OCI-LY3 (cell line): ENCODE measurements at regions not wholly inside any gene's neighbourhood (a gene's known extent, or its start where the extent isn't known, plus 50 kb on each side); places are given as distances from the start of the nearest gene placed in this dataset.
"Not testable (repeated sequence)": the region's sequence is repeated elsewhere in the genome, so short reads cannot be mapped to it uniquely, and the experiment has no call there.

ENCODE experiments used
- H2AFZ ChIP-seq: fragments of 200-600, 300-600 bp; shearing (Covaris generic); 2 replicates; pipeline ENCODE4 v1.6.0; 2014; ENCODE audit warnings: antibody characterized with exemption, low read depth, low read length
- H3K27ac ChIP-seq: fragments of 200-600, 300-600 bp; sonication (generic); 2 replicates; pipeline ENCODE4 v1.5.1; 2014; ENCODE audit warnings: mild to moderate bottlenecking, low read length, moderate library complexity, mixed read lengths
- H3K27me3 ChIP-seq: fragments of 200-600, 300-600 bp; sonication (generic); 2 replicates; pipeline ENCODE4 v1.6.1; 2014; ENCODE audit warnings: low read depth, low read length, mixed read lengths
- H3K36me3 ChIP-seq: fragments of 200-600, 300-600 bp; sonication (generic); replicated peaks from 2 replicates; pipeline ENCODE3; 2014; ENCODE audit warnings: low read depth, low read length, mixed read lengths
- H3K4me1 ChIP-seq: fragments of 300-600, 200-600 bp; sonication (generic); 2 replicates; pipeline ENCODE4 v1.6.1; 2014; ENCODE audit warnings: low read length, mixed read lengths
- H3K4me2 ChIP-seq: fragments of 200-600, 300-600 bp; sonication (generic); 2 replicates; pipeline ENCODE4 v1.6.1; 2014; ENCODE audit warnings: low read length, mixed read lengths
- H3K4me3 ChIP-seq: fragments of 300-600, 200-600 bp; sonication (generic); 2 replicates; pipeline ENCODE4 v1.5.1; 2014; ENCODE audit warnings: antibody characterized with exemption, mild to moderate bottlenecking, low read length, moderate library complexity
- H3K79me2 ChIP-seq: fragments of 300-600, 200-600 bp; shearing (Covaris generic); 2 replicates; pipeline ENCODE4 v1.6.1; 2014; ENCODE audit warnings: mild to moderate bottlenecking, low read length, mixed read lengths
- H3K9ac ChIP-seq: fragments of 300-600, 200-600 bp; shearing (Covaris generic); 2 replicates; pipeline ENCODE4 v1.6.0; 2014; ENCODE audit warnings: mild to moderate bottlenecking, low read length, moderate library complexity
- H3K9me3 ChIP-seq: fragments of 200-600, 300-600 bp; shearing (Covaris generic); 2 replicates; pipeline ENCODE4 v1.6.1; 2014; ENCODE audit warnings: low read length, mixed read lengths; ENCODE audit not compliant: insufficient read depth
- H4K20me1 ChIP-seq: fragments of 200-600, 300-600 bp; sonication (generic); 2 replicates; pipeline ENCODE4 v1.6.1; 2016; ENCODE audit warnings: low read length, mixed read lengths; ENCODE audit not compliant: insufficient read depth
- CTCF ChIP-seq: fragments of 200-600, 300-600 bp; sonication (generic); IDR thresholded peaks from 2 replicates; pipeline ENCODE4 v1.5.1; 2014; ENCODE audit warnings: antibody characterized with exemption, low read length, low read depth
- EZH2phosphoT487 ChIP-seq: fragments of 200-600 bp; shearing (Covaris generic); IDR thresholded peaks from 2 replicates; pipeline ENCODE4 v1.6.1; 2018; ENCODE audit warnings: antibody characterized with exemption, mixed run types, low read depth

GRCh38 chr3:177657243-177657642 is 460.0 kb upstream of the TBL1XR1 start:
- Histone ChIP-seq H4K20me1 (no peaks in the 10 kb centered on the region), H2AFZ (no peak overlapping the region), H3K79me2 (no peaks in the 10 kb centered on the region), H3K27ac (no peak overlapping the region), H3K4me2 (no peak overlapping the region), H3K27me3 (no peaks in the 10 kb centered on the region), H3K9ac (no peak overlapping the region), H3K4me1 (no peaks in the 10 kb centered on the region), H3K4me3 (no peak overlapping the region), H3K36me3 (no peaks in the 10 kb centered on the region), H3K9me3 (no peaks in the 10 kb centered on the region)
- no peak for TF ChIP-seq EZH2phosphoT487

GRCh38 chr3:177658354-177658753 is 461.1 kb upstream of the TBL1XR1 start:
- Histone ChIP-seq H2AFZ (no peak overlapping the region), H3K4me2 (no peak overlapping the region), H3K9me3 (no peaks in the 10 kb centered on the region), H4K20me1 (no peaks in the 10 kb centered on the region), H3K36me3 (no peaks in the 10 kb centered on the region), H3K4me1 (no peaks in the 10 kb centered on the region), H3K27me3 (no peaks in the 10 kb centered on the region), H3K27ac (no peak overlapping the region), H3K79me2 (no peaks in the 10 kb centered on the region), H3K4me3 (no peak overlapping the region), H3K9ac (no peak overlapping the region)
- TF ChIP-seq CTCF (no peak), EZH2phosphoT487 (no peak)

- peak overlapping the region; percentile 55 for H3K9ac ChIP-seq
- peak overlapping the region; percentile 20 for H3K27ac ChIP-seq
- H3K4me2 ChIP-seq = peak overlapping the region; percentile 61
- H3K36me3 ChIP-seq, H4K20me1 ChIP-seq, H3K79me2 ChIP-seq, H3K9me3 ChIP-seq, H3K27me3 ChIP-seq, H3K4me1 ChIP-seq: not testable (repeated sequence)
- TF ChIP-seq CTCF = 0 out of 2 replicates have a peak, but pooled peaks have one; percentile 17
- H3K4me3 ChIP-seq = peak overlapping the region; percentile 74
- H2AFZ ChIP-seq = peak overlapping the region; percentile 74; the same call in 1 of the 2 replicates
Observed at GRCh38 chr3:177664380-177665103, 467.3 kb upstream of the TBL1XR1 start.

- H3K9ac ChIP-seq = peak overlapping the region; percentile 55
- H3K4me1 ChIP-seq = peaks cover 6% of the 10 kb centered on the region
- no peaks in the 10 kb centered on the region for H3K36me3 ChIP-seq
- H3K79me2 ChIP-seq = no peaks in the 10 kb centered on the region
- H3K27ac ChIP-seq = peak overlapping the region; percentile 20
- no peaks in the 10 kb centered on the region for H3K9me3 ChIP-seq
- H2AFZ ChIP-seq = peak overlapping the region; percentile 74
- H3K4me2 ChIP-seq = peak overlapping the region; percentile 61
- TF ChIP-seq EZH2phosphoT487 (no peak), CTCF (no peak)
- H3K27me3 ChIP-seq = no peaks in the 10 kb centered on the region
- peak overlapping the region; percentile 74 for H3K4me3 ChIP-seq
- no peaks in the 10 kb centered on the region for H4K20me1 ChIP-seq
Observed at GRCh38 chr3:177665122-177665808, 468.0 kb upstream of the TBL1XR1 start.
